Neural progenitor cell (in vitro differentiated cells): ENCODE measurements at regions not wholly inside any gene's neighbourhood (a gene's known extent, or its start where the extent isn't known, plus 50 kb on each side); places are given as distances from the start of the nearest gene placed in this dataset.

Source experiments
- DNase-seq: peaks from one replicate; pipeline ENCODE4 v3.0.0-alpha.2; 2016; ENCODE audit warnings: low spot score
- H2AFZ ChIP-seq: fragments of 200-600 bp; sonication (generic); replicated peaks from 2 replicates; pipeline ENCODE4 v1.6.1; 2016; ENCODE audit warnings: antibody characterized with exemption
- H3F3A ChIP-seq: fragments of 200-600 bp; sonication (generic); 2 replicates; pipeline ENCODE4 v1.6.1; 2016; ENCODE audit warnings: antibody characterized with exemption, low read depth
- H3K27ac ChIP-seq: fragments of 200-600 bp; sonication (generic); 2 replicates; pipeline ENCODE4 v1.5.1; 2016; ENCODE audit warnings: mild to moderate bottlenecking
- H3K27me3 ChIP-seq: fragments of 200-600 bp; sonication (generic); 2 replicates; pipeline ENCODE4 v1.6.1; 2016; ENCODE audit warnings: mild to moderate bottlenecking, moderate library complexity
- H3K36me3 ChIP-seq: fragments of 200-600 bp; sonication (generic); 2 replicates; pipeline ENCODE4 v1.5.1; 2016
- H3K4me1 ChIP-seq: fragments of 200-600 bp; sonication (generic); 2 replicates; pipeline ENCODE4 v1.6.1; 2016; ENCODE audit warnings: mixed run types
- H3K4me2 ChIP-seq: fragments of 200-600 bp; sonication (generic); 2 replicates; pipeline ENCODE4 v1.6.1; 2016
- H3K4me3 ChIP-seq: fragments of 200-600 bp; sonication (generic); 2 replicates; pipeline ENCODE4 v1.5.1; 2016
- H3K79me2 ChIP-seq: fragments of 200-600 bp; sonication (generic); 2 replicates; pipeline ENCODE4 v1.6.1; 2016; ENCODE audit warnings: low read depth
- H3K9ac ChIP-seq: fragments of 200-600 bp; sonication (generic); 2 replicates; pipeline ENCODE4 v1.6.1; 2016
- H3K9me3 ChIP-seq: fragments of 200-600 bp; sonication (generic); 2 replicates; pipeline ENCODE4 v1.5.1; 2016; ENCODE audit warnings: low read depth
- H4K20me1 ChIP-seq: fragments of 200-600 bp; sonication (generic); 2 replicates; pipeline ENCODE4 v1.6.1; 2016; ENCODE audit warnings: low read depth
- H3K27ac Mint-ChIP-seq: 3 replicates; pipeline ENCODE4 v1.8.0; 2021; ENCODE audit warnings: mixed read lengths
- H3K27me3 Mint-ChIP-seq: 2 replicates; pipeline ENCODE4 v1.8.0; 2022; ENCODE audit warnings: low read depth, mild to moderate bottlenecking, inconsistent platforms, moderate library complexity, mixed read lengths; ENCODE audit not compliant: insufficient read depth
- H3K36me3 Mint-ChIP-seq: 3 replicates; pipeline ENCODE4 v1.8.0; 2021; ENCODE audit warnings: mixed read lengths
- H3K4me1 Mint-ChIP-seq: 3 replicates; pipeline ENCODE4 v1.8.0; 2021; ENCODE audit warnings: mixed read lengths
- H3K4me3 Mint-ChIP-seq: 3 replicates; pipeline ENCODE4 v1.8.0; 2021; ENCODE audit warnings: mild to moderate bottlenecking, moderate library complexity, mixed read lengths
- H3K9me3 Mint-ChIP-seq: 3 replicates; pipeline ENCODE4 v1.8.0; 2020; ENCODE audit warnings: mixed read lengths
- CTCF ChIP-seq: fragments of 200-600 bp; sonication (generic); IDR thresholded peaks from 2 replicates; pipeline ENCODE4 v1.5.1; 2017; ENCODE audit warnings: antibody characterized with exemption, mild to moderate bottlenecking
- EZH2 ChIP-seq: fragments of 200-600 bp; sonication (generic); IDR thresholded peaks from 2 replicates; pipeline ENCODE4 v1.6.1; 2017; ENCODE audit warnings: antibody characterized with exemption, mild to moderate bottlenecking, moderate library complexity
- EZH2phosphoT487 ChIP-seq: fragments of 200-600 bp; sonication (generic); IDR thresholded peaks from 2 replicates; pipeline ENCODE4 v1.6.1; 2017; ENCODE audit warnings: antibody characterized with exemption

- no peaks in the 10 kb centered on the region for H3K36me3 Mint-ChIP-seq
Observed at GRCh38 chr15:98413933-98414546, 234.3 kb upstream of the IGF1R start.

GRCh38 chr15:98416222-98416855 is 232.0 kb upstream of the IGF1R start:
- H2AFZ ChIP-seq: peak overlapping the region; percentile 34
- H3K36me3 ChIP-seq: no peaks in the 10 kb centered on the region
- no peaks in the 10 kb centered on the region for H3F3A ChIP-seq
- H3K4me3 ChIP-seq: no peak overlapping the region
- Mint-ChIP-seq H3K27me3 (peaks cover 17% of the 10 kb centered on the region), H3K4me3 (no peak overlapping the region), H3K27ac (no peak overlapping the region), H3K9me3 (no peaks in the 10 kb centered on the region), H3K4me1 (peaks cover 20% of the 10 kb centered on the region), H3K36me3 (no peaks in the 10 kb centered on the region)
- peaks cover 3% of the 10 kb centered on the region for H3K4me1 ChIP-seq
- TF ChIP-seq EZH2phosphoT487 (no peak), EZH2 (no peak), CTCF (no peak)
- no peaks in the 10 kb centered on the region for H4K20me1 ChIP-seq
- no peak overlapping the region for H3K27ac ChIP-seq
- H3K9me3 ChIP-seq: no peaks in the 10 kb centered on the region
- peaks cover 12% of the 10 kb centered on the region for H3K27me3 ChIP-seq
- no peak for DNase-seq
- no peaks in the 10 kb centered on the region for H3K79me2 ChIP-seq
- H3K4me2 ChIP-seq: no peak overlapping the region
- H3K9ac ChIP-seq: no peak overlapping the region

More at GRCh38 chr15:98413933-98414546, 234.3 kb upstream of the IGF1R start:
- no peak overlapping the region for H3K4me3 ChIP-seq
- H3K27me3 Mint-ChIP-seq: peaks cover 13% of the 10 kb centered on the region
- peaks cover 3% of the 10 kb centered on the region for H3K4me1 ChIP-seq
- TF ChIP-seq CTCF (no peak), EZH2phosphoT487 (no peak), EZH2 (no peak)
- no peak overlapping the region for H2AFZ ChIP-seq
- DNase-seq: no peak
- no peaks in the 10 kb centered on the region for H3F3A ChIP-seq
- H3K27ac ChIP-seq: no peak overlapping the region
- H3K9ac ChIP-seq: no peak overlapping the region
- H3K4me2 ChIP-seq: no peak overlapping the region
- no peaks in the 10 kb centered on the region for H4K20me1 ChIP-seq
- H3K27me3 ChIP-seq: no peaks in the 10 kb centered on the region
- peaks cover 13% of the 10 kb centered on the region for H3K4me1 Mint-ChIP-seq
- H3K79me2 ChIP-seq: no peaks in the 10 kb centered on the region
- H3K36me3 ChIP-seq: no peaks in the 10 kb centered on the region
- H3K9me3 Mint-ChIP-seq: peaks cover 5% of the 10 kb centered on the region
- H3K4me3 Mint-ChIP-seq: no peak overlapping the region
- H3K27ac Mint-ChIP-seq: peak overlapping the region; percentile 50
- no peaks in the 10 kb centered on the region for H3K9me3 ChIP-seq

- TF ChIP-seq CTCF: no peak
- no peak for TF ChIP-seq EZH2
- no peak for TF ChIP-seq EZH2phosphoT487
- Mint-ChIP-seq H3K9me3 (no peaks in the 10 kb centered on the region), H3K36me3 (no peaks in the 10 kb centered on the region), H3K4me1 (peaks cover 20% of the 10 kb centered on the region), H3K27me3 (peaks cover 23% of the 10 kb centered on the region), H3K4me3 (no peak overlapping the region), H3K27ac (no peak overlapping the region)
- Histone ChIP-seq H3K27me3 (peaks cover 22% of the 10 kb centered on the region), H3K27ac (no peak overlapping the region), H3K9ac (no peak overlapping the region), H4K20me1 (no peaks in the 10 kb centered on the region), H3K36me3 (no peaks in the 10 kb centered on the region), H2AFZ (no peak overlapping the region), H3K79me2 (no peaks in the 10 kb centered on the region), H3K9me3 (no peaks in the 10 kb centered on the region), H3K4me1 (peaks cover 3% of the 10 kb centered on the region), H3K4me3 (no peak overlapping the region), H3F3A (no peaks in the 10 kb centered on the region), H3K4me2 (no peak overlapping the region)
- no peak for DNase-seq
Observed at GRCh38 chr15:98417346-98417745, 231.0 kb upstream of the IGF1R start.
